HL-60 (cell line): ENCODE measurements at regions not wholly inside any gene's neighbourhood (a gene's known extent, or its start where the extent isn't known, plus 50 kb on each side); places are given as distances from the start of the nearest gene placed in this dataset.

ENCODE experiments used
- DNase-seq, 2 experiments: peaks; one replicate each; pipeline ENCODE4 v3.0.0-alpha.2; 2010 to 2020; ENCODE audit warnings: low read depth in 1 of 2, low spot score in 1 of 2
- H3K27ac ChIP-seq: fragments of 250-450 bp; sonication (Bioruptor Pico); replicated peaks from 2 replicates; pipeline ENCODE4 v1.5.1; 2020; ENCODE audit warnings: mild to moderate bottlenecking, moderate library complexity
- H3K27me3 ChIP-seq: fragments of 250-450 bp; sonication (Bioruptor Pico); 2 replicates; pipeline ENCODE4 v1.5.1; 2021; ENCODE audit warnings: mild to moderate bottlenecking, moderate library complexity; ENCODE audit not compliant: insufficient read depth, poor library complexity, severe bottlenecking
- H3K4me3 ChIP-seq: replicated peaks from 2 replicates; pipeline ENCODE4 v1.5.1; 2011; ENCODE audit warnings: mild to moderate bottlenecking, control low read depth, low read length; ENCODE audit not compliant: insufficient read depth
- CTCF ChIP-seq: IDR thresholded peaks from one replicate; pipeline ENCODE4 v1.5.1; 2011; ENCODE audit warnings: low read length, control low read depth, inconsistent platforms; ENCODE audit not compliant: insufficient read depth
- GABPA ChIP-seq: IDR thresholded peaks from 2 replicates; pipeline ENCODE4 v1.6.1; 2012; ENCODE audit warnings: low read depth
- POLR2AphosphoS5 ChIP-seq: IDR thresholded peaks from 2 replicates; pipeline ENCODE4 v1.6.1; 2012; ENCODE audit warnings: low read depth
- REST ChIP-seq: IDR thresholded peaks from 2 replicates; pipeline ENCODE4 v1.6.1; 2012; ENCODE audit warnings: low read depth; ENCODE audit not compliant: insufficient replicate concordance
- SPI1 ChIP-seq: IDR thresholded peaks from 2 replicates; pipeline ENCODE4 v1.6.1; 2012; ENCODE audit warnings: low read depth, mild to moderate bottlenecking, borderline replicate concordance

- Histone ChIP-seq H3K27ac (no peak overlapping the region), H3K27me3 (no peaks in the 10 kb centered on the region), H3K4me3 (no peak overlapping the region)
- TF ChIP-seq GABPA (no peak), REST (no peak), CTCF (no peak), POLR2AphosphoS5 (no peak), SPI1 (no peak)
- no peak for DNase-seq
Observed at GRCh38 chr11:93268287-93269040, 62.1 kb upstream of the DEUP1 start.

DNA sequence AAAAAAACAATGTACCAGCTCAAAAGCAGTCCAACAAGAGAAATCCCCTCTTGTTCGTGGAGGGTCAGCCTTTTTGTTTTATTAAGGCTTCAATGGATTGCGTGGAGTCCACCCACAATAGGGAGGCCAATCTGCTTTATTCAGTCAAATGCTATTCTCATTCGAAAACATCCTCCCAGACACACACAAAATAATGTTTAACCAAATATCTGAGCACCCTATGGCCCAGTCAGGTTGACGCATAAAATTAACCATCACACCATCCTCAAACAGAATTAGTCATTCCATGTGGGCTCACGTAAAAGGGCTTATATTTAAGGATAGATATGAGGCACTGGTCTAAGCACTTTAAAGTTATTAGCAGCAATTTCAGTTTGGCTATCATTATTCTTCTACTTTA is 58.9 kb upstream of the DEUP1 start:
- Histone ChIP-seq H3K27ac (no peak overlapping the region), H3K4me3 (no peak overlapping the region), H3K27me3 (peaks cover 3% of the 10 kb centered on the region)
- TF ChIP-seq REST (no peak), POLR2AphosphoS5 (no peak), GABPA (no peak), SPI1 (no peak), CTCF (no peak)
- no peak for DNase-seq

- H3K27ac ChIP-seq, result no peak overlapping the region
- TF ChIP-seq CTCF (no peak), POLR2AphosphoS5 (no peak), REST (no peak)
- no peak overlapping the region for H3K4me3 ChIP-seq
- DNase-seq, result no peak
- peaks cover 3% of the 10 kb centered on the region for H3K27me3 ChIP-seq
Observed at GRCh38 chr11:93274851-93275250, 55.7 kb upstream of the DEUP1 start.
